HL-60 (cell line): ENCODE measurements at regions not wholly inside any gene's neighbourhood (a gene's known extent, or its start where the extent isn't known, plus 50 kb on each side); places are given as distances from the start of the nearest gene placed in this dataset.
"Not testable (repeated sequence)": the region's sequence is repeated elsewhere in the genome, so short reads cannot be mapped to it uniquely, and the experiment has no call there.

Experiments used
- GABPA ChIP-seq: IDR thresholded peaks from 2 replicates; pipeline ENCODE4 v1.6.1; 2012; ENCODE audit warnings: low read depth
- POLR2AphosphoS5 ChIP-seq: IDR thresholded peaks from 2 replicates; pipeline ENCODE4 v1.6.1; 2012; ENCODE audit warnings: low read depth
- TF ChIP-seq, protein P1 (sequence below): IDR thresholded peaks from one replicate; pipeline ENCODE4 v1.5.1; 2011; ENCODE audit warnings: low read length, control low read depth, inconsistent platforms; ENCODE audit not compliant: insufficient read depth
- TF ChIP-seq, protein P2 (sequence below): IDR thresholded peaks from 2 replicates; pipeline ENCODE4 v1.6.1; 2012; ENCODE audit warnings: low read depth; ENCODE audit not compliant: insufficient replicate concordance

DNA sequence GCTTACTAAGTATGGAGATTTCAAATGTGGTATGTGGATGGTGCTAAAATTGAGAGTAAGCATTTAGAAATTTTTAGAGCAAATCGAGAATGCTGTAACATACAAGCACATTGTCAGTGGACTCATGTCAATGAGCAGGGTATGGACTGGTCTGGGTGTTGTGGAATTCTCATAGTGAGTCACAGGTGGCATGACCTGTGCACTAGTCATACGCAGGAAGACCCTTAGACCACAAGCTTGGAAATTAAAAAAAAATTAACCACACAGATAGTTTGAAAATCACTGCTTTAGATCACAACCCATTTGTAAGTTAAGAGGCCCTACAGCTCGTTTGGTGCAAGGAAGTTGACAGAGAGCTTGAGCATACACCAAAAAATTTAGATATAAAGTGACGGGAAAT, 102.9 kb upstream of the NBPF19 start:
- TF ChIP-seq, protein P1, sequence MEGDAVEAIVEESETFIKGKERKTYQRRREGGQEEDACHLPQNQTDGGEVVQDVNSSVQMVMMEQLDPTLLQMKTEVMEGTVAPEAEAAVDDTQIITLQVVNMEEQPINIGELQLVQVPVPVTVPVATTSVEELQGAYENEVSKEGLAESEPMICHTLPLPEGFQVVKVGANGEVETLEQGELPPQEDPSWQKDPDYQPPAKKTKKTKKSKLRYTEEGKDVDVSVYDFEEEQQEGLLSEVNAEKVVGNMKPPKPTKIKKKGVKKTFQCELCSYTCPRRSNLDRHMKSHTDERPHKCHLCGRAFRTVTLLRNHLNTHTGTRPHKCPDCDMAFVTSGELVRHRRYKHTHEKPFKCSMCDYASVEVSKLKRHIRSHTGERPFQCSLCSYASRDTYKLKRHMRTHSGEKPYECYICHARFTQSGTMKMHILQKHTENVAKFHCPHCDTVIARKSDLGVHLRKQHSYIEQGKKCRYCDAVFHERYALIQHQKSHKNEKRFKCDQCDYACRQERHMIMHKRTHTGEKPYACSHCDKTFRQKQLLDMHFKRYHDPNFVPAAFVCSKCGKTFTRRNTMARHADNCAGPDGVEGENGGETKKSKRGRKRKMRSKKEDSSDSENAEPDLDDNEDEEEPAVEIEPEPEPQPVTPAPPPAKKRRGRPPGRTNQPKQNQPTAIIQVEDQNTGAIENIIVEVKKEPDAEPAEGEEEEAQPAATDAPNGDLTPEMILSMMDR, result not testable (repeated sequence)
- TF ChIP-seq POLR2AphosphoS5, GABPA: not testable (repeated sequence)
- TF ChIP-seq, protein P2, sequence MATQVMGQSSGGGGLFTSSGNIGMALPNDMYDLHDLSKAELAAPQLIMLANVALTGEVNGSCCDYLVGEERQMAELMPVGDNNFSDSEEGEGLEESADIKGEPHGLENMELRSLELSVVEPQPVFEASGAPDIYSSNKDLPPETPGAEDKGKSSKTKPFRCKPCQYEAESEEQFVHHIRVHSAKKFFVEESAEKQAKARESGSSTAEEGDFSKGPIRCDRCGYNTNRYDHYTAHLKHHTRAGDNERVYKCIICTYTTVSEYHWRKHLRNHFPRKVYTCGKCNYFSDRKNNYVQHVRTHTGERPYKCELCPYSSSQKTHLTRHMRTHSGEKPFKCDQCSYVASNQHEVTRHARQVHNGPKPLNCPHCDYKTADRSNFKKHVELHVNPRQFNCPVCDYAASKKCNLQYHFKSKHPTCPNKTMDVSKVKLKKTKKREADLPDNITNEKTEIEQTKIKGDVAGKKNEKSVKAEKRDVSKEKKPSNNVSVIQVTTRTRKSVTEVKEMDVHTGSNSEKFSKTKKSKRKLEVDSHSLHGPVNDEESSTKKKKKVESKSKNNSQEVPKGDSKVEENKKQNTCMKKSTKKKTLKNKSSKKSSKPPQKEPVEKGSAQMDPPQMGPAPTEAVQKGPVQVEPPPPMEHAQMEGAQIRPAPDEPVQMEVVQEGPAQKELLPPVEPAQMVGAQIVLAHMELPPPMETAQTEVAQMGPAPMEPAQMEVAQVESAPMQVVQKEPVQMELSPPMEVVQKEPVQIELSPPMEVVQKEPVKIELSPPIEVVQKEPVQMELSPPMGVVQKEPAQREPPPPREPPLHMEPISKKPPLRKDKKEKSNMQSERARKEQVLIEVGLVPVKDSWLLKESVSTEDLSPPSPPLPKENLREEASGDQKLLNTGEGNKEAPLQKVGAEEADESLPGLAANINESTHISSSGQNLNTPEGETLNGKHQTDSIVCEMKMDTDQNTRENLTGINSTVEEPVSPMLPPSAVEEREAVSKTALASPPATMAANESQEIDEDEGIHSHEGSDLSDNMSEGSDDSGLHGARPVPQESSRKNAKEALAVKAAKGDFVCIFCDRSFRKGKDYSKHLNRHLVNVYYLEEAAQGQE, result not testable (repeated sequence)
